GM21737 (cell line): ENCODE measurements at regions not wholly inside any gene's neighbourhood (a gene's known extent, or its start where the extent isn't known, plus 50 kb on each side); places are given as distances from the start of the nearest gene placed in this dataset.
"Not testable (repeated sequence)": the region's sequence is repeated elsewhere in the genome, so short reads cannot be mapped to it uniquely, and the experiment has no call there.

Experiments used
- ATAC-seq: cut with Tn5 transposase; IDR thresholded peaks from one replicate; pipeline ENCODE4 v1.9.1; 2021; ENCODE audit warnings: mild to moderate bottlenecking, moderate library complexity; ENCODE audit not compliant: unreplicated experiment

DNA sequence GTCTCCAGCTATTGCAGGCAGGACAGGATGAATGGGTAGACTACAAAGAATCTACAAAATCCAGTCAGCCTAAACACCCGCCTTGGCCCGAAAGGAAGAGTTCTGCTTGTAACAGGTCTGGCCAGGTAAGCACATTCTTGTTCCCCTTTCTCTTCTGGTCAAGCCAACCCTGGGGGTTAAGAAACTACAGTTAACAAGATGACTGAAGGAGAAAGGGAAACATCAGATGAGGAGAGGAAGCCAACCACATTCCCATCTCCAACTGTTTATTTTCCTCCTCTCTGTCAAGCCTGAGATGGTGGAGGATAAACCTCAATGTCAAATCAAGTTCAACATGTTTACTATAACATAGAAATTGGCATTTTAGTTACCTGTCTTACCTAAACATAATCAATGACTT, 198.9 kb downstream of the IPMK start:
- no peak for ATAC-seq

DNA sequence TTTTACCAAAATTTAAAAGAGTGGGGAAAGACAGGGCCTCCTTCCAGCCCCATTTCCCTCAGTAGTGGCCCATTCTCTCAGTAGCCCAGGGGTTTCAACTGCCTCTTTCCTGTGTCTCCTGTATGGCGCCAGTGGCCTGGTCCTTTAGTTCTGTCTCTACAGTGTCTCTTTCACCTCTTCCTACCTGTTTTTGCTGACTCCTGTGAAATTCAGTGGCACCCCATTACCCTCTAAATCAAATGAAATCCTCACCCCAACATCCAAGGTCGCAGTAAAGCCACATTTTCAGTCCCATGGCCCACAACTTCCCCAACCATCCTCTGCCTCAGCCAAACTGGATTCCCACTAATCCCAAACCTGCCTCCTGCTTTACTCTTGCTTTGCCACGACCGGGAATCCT, 200.7 kb downstream of the IPMK start:
- no peak for ATAC-seq

DNA sequence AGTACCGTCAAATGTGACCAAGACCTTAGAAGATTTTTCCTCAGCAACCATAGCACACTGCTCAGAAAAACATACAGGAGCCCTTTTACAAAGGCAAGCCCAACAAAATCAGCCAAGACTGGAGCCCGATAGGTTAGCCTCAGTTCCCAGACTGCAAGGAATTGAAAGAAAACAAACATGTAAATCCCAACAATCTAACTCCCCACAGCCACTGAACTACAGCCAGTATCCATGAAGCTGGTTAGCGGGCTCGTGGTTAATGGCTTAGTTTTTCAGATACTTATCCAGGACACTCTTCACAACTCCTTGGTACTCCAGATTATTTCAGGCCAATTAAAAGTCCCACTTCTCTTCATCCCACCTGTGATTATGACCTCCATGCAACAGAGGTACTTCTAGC, 201.6 kb downstream of the IPMK start:
- no peak for ATAC-seq

DNA sequence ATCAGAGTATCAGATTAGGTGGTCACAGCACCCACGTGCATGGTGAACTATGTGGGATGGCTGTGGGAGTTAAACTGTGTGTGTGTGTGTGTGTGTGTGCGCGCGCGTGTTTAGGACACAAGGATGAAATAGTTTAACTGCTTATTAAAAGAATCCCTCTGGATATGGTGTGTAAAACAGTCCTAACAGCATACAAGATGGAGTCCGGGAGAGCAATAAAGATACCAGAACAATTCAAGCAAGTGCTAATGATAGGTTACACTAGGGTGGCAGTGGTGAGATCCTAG, 202.2 kb downstream of the IPMK start:
- ATAC-seq = no peak

DNA sequence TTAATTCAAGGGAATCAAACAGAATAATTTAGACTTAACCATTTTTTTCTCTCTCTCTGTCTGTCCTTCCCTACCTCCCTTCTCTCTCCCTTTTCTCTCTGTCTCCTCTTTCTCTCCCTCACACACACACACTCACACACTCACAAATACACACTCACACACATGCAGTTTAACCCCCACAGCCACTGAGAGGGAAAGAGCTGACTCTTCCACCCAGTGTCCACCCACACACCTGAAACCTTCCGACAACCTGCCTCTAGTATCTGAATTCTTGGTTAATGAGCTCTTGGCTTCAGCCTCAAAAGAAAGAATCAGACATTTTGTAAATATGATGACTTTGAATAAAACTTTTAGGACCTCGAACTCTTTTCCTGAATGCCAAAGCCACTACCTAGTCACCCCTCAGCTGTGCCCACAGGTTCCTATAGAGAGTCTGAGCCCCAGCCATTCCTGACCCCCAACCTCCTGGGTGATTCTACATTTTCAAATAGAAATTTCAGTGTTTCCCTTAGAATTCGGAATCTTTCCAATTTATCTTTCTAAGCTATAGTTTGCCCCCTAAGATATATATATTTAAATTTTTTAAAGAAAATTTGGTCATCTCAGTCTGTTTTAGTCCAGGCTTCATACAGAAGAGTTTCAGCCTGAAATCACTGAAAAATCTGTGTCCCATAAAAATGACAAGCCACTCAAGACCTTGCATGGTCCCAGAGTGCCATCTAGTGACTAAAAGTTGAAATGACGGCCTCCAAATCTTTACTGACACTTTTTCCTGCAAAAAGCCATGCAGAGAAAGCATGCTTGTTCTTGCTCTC, 202.8 kb downstream of the IPMK start:
- ATAC-seq = no peak

DNA sequence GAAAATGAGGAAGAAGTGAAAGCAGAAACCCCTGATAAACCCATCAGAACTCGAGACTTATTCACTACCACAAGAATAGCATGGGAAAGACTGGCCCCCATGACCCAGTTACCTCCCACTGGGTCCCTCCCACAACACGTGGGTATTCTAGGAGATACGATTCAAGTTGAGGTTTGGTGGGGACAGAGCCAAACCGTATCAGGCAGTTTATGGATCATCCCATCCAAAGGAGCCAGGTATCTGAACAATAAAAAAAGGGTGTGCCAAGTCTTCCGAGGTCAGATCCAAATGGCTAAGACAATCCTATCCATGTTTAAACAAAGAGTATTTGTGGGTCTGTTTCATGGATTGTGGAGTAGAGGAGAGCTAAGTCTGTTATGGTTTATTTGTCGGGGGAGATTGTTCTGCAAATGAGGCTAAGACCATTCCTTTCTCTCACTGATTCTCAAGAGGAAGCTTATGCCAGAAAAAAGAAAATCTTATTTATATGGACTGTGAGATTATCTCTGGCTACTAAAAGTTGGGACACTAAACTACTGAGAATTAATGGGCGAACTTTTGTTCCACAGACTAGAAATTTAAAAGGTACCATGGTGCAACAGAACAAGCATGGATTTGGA, 203.7 kb downstream of the IPMK start:
- no peak for ATAC-seq

DNA sequence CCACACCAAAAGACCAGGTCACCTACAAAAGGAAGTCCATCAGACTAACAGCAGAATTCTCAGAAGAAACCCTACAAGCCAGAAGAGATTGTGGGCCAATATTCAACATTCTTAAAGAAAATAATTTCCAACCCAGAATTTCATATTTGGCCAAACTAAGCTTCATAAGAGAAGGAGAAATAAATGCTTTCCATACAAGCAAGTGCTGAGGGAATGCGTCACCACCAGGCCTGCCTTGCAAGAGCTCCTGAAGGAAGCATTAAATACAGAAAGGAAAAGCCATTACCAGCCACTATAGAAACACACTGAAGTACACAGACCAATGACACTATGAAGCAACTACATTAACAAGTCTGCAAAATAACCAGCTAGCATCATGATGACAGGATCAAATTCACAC, 209.0 kb downstream of the IPMK start:
- not testable (repeated sequence) for ATAC-seq

DNA sequence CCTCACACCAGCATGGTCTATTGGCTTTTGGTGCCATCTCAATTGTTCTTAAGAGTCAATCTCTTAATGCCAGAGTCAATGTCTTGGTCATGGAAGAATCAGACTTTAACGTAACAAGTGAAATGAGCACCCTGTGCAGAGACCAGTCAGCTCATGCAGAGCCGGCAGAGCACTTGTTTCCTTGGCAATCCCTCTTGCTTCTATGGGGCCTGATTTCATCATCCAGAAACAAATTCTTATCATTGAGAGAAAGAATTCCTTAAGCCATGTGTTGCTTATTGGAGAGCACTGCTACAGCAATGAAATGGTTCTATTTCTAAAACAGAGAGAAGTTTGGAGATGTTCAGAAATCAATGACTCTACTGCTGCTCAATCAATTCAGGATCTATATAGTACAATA, 212.8 kb downstream of the IPMK start:
- ATAC-seq = no peak

DNA sequence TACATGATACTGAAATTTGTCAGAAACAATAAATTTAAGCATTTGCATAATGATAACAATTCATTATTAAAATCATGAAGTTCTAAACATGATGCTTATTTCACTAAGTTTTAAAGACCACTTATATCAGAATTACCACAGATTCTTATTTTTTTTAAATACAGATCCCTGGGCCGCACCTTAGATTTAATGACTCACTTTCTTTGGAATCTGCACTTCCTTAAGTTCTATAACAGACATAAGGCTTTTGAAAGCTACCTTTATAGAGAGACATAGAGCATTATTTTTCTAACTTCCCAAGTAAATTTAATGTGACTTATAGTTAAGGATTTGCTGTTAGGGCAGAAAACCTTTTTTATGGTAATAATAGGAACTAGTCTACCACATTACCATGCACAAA, 214.9 kb downstream of the IPMK start:
- ATAC-seq = no peak

DNA sequence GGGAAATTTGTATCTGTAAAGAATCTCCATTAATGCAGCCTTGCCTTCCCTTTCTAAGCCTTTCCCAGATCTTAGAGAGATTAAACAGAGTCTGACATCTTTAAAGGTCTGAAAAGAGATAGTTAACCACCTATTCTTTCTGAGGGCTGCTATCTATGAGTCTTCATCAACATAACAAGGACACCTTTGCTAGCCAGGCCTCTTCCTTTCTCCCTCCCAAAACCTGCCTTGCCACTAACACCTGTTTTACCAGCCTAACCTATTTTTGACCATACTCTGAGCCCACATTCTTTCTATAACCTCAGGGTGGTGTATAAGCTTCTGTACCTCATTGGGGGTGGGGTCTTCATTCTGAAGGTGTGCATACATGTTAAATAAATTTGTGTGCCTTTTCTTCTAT, 217.1 kb downstream of the IPMK start:
- ATAC-seq = no peak

DNA sequence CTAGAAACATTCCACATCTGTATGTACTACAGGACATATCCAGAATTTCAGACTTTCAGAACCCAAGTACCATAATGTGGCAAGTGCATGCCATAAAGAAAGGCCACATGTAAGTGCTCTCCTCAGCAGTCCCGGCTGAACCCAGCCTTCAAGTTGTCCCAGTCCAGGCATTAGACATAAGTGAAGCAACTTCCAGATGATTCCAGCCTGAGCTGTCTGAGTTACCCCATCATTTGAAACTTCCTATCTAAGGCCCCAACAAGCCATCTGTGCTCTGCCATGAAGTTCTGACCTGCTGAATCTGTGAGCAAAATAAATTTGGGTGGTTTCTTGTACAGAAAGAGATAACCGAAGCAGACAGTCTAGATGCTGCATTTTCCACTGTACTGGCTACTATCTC, 218.8 kb downstream of the IPMK start:
- ATAC-seq = no peak

DNA sequence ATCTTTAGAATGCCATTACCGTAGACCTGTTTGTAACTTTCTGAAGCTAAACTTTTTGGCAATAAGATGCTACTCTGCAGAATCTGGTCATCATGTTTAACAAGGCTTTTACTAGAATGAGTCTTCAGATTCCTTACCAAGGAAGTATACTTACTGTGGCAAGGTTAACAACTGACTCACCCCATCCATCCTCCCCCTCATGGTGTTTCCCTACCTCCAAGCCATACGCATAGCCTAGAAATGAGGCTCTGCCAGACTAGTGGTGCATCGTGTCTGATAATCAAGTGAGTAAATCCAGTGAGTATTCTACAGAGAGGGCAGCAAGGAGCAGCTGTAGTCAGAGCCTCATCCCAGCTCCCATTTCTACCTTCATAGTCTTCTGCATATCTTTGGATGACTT, 223.6 kb downstream of the IPMK start:
- no peak for ATAC-seq

DNA sequence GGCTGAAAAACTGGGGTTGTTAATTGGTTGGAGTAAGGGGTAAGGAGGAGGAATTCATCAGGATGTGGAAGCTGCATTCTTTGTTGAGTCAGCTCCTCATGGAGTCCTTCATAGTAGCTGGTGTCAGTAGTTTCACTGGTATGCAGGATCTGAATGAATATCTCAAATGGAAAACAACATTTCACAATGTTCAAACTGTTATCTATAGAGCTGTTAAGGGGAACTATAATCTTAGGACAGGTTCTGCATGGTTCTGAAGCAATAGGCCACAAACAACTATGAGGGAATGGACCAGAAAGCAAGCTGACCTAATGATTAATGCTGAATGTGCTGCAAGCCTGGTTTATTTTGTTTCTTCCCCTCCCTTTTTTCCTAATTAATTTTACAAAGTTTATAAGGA, 225.8 kb downstream of the IPMK start:
- ATAC-seq = no peak

DNA sequence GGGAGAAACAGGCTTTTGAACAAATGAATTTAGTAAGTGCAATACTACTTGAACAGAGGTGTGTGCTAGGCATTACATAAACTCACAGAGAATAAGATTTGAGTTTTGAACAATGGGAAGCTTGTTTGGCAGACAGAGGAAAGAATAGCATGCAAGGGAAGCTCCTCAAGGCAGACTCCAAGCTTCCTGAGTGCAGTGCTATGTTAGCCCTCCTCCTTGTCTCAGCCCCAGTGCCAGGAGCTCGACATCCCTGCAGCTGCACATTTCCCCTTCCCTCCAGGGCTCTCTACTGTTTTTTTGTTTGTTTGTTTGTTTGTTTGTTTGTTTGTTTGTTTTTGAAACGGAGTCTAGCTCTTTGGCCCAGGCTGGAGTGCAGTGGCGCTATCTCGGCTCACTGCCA, 237.5 kb downstream of the IPMK start:
- ATAC-seq = no peak

DNA sequence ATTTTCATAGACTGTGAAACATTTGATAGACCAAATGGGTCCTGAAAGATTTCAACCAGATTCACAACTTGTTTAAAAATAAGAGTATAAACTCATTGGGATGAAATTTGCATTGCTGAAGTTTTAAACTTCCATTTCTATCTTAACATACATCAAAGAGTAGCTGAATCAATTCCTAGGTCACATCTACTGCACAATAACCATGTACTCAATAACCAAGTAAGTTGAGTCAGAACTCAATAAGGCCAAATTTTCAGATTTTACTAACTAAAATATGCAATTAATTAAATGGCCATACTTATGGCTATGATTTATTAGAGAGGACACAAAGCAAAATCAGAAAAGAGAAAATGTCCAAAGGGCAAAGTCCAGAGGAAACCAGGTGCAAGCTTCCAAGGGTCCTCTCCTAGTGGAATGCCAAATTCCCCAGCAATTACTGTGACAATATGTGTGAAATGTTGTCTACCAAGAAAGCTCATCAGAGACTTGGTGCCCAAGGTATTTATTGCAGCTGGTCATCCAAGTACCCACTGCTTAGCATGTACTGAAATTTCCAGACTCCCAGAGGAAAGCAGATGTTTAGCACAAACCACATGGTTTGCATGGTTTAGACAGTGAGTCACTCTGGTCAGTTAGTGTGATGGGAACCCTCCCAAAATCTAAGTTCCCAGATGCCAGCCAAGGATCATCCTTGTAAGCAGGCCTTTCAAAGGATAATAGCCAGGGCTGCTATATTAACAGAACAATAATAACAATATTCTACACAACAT, 238.9 kb downstream of the IPMK start:
- ATAC-seq = no peak

DNA sequence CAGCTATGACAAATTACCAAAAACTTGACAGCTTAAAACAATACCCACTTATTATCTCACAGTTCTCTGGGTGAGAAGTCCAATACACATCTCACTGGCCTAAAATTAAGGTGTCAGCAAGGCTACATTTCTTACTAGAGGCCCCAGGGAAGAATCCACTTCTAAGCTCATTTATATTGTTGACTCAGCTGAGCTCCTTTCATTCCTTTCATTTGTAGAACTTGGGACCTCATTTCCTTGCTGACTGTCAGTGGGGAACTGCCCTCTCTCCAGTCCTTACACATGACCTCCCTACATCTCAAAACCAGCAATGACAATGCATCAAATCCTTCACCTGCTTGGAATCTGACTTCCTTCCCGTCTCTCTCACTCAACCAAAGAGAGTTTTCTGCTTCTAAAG, 240.3 kb downstream of the IPMK start:
- ATAC-seq = no peak

DNA sequence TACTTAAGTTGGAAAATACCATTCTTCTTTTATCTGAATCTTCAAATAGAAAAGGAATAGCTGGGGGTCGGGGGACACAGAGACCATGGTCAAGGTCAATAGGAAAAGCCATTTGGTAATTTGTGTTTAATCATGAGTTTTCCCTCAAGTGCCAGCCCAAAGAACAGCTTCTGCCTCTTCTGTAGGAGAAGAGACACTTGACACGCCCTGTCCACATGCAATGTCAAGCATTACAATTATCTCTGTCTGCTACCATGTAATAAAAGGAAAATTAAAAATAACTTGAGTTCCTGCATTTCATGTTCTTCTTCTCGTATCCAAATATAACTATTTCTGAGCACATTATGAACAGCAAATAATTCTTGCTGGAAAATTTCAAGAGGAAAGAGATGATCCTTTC, 241.7 kb downstream of the IPMK start:
- no peak for ATAC-seq

DNA sequence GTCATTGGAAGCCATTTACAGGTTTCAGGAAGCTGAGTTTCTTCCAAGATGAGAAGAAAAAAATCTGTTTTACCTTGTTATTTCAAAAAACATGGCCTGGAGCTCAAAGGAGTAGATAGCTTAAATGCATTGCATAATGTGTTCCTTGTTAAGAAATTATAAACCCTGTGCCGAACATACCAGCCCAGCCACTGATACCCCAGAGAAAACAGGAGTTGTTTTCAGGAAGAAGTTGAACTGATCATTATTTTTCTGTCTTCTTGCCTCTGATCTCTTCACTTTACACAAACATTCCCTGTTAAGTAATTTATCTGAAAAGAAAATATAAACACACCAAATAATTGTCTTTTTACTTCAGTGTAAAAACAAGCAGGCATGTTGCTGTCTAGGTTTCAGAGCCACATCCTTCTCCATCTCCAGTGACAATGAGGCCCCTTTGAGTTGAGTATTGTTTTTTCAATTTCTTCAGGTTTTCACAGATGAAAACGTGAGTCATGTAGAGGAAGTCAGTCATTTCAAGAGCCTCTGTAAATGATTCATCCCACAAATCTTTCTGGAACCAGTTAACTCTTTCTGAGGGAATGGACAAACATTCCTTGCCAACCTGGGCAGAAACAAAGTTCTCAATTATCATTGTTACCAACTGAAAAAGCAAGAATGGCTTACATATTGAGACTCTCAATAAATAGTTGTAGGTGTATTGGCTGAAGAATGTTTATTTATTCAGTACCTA, 244.2 kb downstream of the IPMK start:
- ATAC-seq = no peak

DNA sequence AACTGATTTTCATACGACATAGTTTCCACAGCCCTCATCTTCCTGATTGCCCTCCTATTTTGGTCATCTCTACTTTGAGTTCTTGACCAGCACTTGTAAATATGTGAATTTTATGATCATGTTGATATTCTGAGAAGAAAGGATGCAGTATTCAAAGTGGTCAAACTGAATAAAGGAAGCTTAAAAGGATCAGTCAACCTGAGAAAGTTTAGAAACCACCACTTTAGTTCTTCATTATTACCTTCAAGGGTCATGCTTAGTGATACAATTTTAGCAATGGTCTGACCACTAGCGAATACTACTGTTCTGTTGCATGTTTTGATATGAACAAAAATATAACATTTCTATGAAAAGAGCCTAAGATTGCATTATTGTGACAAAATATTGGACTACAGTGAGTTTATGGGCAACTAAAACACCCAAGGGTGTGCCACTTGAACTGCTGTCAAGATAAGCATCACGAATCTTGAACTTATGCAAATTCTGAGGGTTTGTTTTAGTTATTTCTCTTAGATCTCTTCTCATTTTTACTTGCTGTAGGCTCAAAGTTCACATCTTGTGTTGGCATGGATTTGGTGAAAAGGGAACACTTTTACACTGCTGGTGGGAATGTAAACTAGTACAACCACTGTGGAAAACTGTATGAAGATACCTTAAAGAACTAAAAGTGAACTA, 247.7 kb downstream of the IPMK start:
- no peak for ATAC-seq

DNA sequence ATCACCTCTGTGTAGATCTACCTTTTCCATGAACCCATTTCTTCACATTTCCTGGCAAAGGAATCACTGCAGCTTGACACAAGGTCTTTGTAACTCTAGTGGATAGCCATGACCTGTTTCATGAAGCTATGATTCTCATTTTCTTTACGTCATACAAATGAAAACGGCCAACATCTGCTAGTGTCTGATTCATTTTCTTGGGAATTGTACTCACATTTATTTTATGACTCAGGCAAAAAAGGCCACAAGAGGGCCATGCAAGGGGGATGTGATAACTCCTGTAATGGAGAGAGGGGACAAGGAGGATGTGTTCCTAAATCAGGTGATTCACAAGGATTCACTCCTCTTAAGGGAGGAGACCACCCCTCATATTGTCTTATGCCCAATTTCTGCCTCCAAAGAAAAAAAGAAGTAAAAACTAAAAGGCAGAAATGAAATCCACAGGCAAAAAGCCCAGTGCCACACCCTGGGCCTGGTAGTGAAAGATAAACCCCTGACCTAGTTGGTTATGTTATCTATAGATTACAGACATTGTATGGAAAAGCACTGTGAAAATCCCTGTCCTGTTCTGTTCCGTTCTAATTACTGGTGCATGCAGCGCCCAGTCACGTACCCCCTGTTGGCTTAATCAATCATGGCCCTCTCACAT, 249.9 kb downstream of the IPMK start:
- ATAC-seq = no peak

DNA sequence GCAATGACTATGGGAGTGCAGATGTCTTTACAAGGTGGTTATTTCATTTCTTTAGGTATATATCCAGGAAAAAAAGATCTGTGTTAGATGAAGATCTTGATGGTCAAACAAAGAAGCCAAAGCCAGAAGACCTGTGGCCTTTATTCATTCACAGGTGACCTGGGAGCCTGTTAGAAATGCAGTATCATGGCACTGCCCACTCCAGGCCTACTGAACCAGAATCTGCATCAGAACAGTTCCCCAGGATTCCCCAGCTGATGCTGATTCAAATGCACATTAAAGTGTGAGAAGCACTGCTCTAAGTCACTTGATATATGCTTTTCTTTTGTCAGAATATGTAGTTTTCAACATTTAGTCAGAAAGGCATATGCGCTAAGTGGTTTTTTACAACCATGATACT, 251.1 kb downstream of the IPMK start:
- no peak for ATAC-seq
